GM04503 (cell line): ENCODE measurements at regions not wholly inside any gene's neighbourhood (a gene's known extent, or its start where the extent isn't known, plus 50 kb on each side); places are given as distances from the start of the nearest gene placed in this dataset.

Experiments
- DNase-seq: peaks from one replicate; pipeline ENCODE4 v3.0.0-alpha.2; 2012; ENCODE audit warnings: low read depth

GRCh38 chr11:70608568-70609470, 210.5 kb downstream of the CTTN start:
- DNase-seq = no peak

DNA sequence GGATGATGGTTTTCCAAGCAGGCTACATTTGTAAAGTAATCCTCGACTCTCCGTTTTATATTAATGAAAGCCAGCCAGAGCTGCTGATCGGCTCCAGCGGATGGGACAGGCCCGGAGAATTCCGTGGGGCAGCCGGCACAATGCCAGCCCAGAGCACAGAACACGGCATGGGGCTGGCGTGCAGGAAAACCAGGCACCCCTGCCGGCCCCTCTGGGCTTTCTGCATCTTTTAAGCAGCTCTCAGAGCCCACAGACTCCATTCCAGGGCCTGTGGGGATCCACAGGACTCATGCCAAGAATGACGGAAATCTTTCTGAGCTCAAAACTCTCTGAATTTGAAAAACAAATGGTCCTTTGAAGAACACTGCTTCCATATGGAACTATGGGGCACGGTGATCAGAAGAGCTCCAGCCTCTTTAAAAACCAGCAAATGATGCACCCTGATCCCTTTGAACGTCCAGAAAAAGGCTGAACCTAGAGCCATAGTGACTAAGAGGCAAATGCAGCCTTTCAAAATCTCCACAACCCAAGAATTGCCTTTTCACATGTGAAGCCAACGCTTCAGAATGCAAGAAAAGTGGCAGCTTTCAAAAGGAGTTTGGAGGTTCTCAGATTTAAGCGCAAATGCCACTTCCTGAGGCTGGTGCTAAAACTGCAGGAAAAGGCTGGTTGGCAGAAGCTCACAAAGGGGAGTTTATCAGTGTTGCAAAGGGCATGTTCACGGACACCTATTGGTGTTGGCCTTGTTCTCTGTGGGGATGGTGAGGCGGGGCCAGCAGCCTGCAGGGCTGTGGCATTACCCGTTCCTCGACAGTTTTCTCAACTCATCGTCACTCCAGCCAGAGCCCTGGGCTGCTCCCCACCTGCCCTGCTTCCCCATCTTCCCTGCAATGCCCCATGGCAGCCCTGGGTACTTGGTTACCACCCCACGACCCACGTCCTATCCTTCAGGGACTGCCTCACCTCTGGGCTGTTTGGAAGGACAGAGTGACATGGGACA, 212.5 kb downstream of the CTTN start:
- no peak for DNase-seq

- no peak for DNase-seq
These were observed 213.5 kb downstream of the CTTN start for GRCh38 chr11:70611821-70612220.

GRCh38 chr11:70612459-70613141, 214.3 kb downstream of the CTTN start:
- no peak for DNase-seq

DNA sequence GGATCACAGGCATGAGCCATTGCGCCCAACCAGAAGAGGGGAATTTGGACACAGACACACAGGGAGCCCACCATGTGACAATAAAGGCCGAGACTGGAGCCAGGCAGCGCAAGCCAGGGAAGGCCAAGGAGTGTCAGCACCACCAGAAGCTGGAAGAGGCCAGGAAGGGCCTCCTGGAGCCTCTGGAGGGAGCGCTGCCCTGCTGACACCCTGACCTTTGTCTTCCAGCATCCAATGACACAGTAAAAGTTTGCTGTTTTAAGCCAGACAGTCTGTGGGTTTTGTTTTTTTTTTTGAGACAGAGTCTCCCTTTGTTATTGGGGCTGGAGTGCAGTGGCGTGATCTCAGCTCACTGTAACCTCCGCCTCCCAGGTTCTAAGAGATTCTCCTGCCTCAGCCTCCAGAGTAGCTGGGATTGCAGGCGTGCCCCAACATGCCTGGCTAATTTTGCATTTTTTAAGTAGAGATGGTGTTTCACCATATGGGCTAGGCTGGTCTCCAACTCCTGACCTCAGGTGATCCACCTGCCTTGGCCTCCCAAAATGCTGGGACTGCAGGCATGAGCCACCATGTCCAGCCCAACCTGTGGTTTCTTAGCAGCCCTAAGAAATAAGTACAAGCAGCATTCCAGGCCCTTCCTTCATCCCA, 215.8 kb downstream of the CTTN start:
- DNase-seq = no peak

DNA sequence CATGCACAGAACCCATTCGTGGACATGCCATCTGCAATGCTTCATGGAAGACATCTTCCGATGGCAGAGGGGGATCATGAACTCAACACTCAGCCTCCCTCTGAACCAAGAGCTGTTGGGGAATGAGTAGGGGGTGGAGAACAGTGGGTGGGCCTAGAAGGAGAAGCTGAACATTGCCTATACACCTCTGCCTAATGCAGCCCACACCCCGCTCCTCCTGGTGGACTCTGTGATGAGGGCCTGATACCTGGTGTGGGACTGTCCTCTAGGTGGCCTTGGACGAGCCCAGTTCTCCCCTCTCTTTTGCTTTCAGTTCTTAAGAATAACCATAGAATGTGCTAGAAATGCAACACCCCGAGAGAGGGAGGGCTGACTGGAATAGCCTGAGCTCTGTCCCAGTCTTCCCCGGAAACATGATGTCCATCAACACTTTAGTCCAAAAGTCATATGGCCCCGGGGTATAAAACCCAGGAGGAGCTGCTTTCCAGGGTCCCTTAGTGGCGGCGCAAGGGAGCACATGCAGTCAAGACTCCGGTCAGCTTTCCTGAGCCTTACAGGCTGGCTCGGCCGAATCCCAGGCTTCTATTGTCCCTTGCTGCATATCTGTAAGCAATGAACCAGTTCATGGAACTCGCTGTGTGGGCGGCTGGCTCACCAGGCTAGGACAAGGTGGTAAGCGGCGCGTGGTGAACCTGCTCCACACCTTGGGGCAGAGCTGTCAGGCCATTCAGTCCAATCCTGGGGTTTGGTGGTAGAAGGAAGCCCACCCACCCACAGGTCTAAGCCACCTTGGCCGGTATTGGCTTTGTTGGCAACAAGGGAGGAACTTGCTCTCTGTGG, 216.9 kb downstream of the CTTN start:
- DNase-seq = no peak

- no peak for DNase-seq
These were observed 218.0 kb downstream of the CTTN start for GRCh38 chr11:70616317-70616716.

- DNase-seq = no peak
These were observed 218.8 kb downstream of the CTTN start for GRCh38 chr11:70616938-70617654.

DNA sequence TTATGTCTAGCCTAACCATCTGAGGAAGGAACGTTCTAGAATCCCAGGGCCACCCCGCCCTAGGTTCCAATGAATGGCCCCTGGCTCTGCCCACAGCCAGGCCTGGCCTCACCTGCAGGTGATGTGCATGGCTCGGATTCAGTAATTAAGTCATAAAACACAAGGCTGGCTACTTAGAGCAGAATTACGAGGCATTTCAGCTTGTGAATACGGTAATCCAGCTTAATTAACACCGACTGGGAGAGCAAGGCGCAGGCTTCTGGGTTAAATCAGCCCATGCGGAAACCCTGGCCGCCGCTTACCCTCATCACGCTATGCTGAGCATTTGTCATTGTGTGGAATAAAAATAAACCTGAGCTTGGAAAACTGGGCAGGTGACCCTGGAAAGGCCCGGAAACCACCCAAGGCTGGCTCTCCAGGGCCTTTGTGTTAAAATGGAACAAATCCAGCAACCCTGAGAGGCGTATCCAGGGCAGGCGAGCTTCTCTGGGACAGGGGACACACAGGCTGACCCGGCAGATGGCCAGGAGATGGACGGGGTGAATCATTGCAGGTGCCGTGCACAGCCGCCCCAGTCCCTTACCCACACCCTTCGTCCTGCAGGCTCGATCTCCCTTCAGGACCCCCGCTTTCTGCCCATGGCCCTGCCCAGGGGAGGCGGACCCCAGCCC, 220.2 kb downstream of the CTTN start:
- no peak for DNase-seq

DNA sequence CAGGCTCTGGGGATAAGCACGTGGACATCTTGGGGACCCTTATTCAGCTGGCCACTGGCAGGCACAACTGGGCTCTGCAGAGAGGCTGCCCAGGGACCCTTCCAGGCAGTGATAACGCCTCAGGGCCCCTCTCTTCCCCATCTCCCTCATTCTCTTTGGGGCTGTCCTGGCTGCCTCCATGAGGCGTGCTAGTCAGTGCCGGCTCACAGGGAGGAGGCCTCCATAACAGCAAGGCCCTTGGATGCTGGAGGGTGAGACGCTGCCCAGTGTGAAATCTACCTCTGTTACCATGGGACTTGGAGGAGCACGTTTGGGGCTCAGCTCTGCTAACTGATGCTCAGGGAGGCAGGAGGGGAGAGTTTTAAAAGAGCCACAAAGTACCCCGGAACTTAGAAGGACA, 221.3 kb downstream of the CTTN start:
- no peak for DNase-seq

GRCh38 chr11:70620510-70621184, 222.3 kb downstream of the CTTN start:
- DNase-seq = no peak

DNA sequence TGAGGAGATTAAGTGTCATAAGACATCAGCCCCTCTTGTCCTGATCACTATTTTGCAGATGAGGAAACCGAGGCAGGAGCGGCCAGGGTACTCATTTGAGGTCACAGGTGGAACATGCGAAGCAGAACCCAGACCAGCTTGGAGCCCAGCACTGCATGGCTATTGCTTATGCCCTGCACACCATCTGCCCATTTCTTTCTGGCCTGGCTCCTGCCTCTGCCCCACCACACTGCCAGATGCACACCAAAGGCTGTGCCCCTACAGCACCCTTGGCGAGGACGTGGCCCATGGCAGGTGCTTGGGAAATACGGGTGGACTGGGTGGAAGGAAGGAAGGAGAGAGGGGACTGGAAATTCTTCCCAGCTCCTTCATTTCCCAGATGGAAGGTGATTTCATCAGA, 222.9 kb downstream of the CTTN start:
- no peak for DNase-seq

- DNase-seq = no peak
These were observed 223.8 kb downstream of the CTTN start for GRCh38 chr11:70622091-70622490.

DNA sequence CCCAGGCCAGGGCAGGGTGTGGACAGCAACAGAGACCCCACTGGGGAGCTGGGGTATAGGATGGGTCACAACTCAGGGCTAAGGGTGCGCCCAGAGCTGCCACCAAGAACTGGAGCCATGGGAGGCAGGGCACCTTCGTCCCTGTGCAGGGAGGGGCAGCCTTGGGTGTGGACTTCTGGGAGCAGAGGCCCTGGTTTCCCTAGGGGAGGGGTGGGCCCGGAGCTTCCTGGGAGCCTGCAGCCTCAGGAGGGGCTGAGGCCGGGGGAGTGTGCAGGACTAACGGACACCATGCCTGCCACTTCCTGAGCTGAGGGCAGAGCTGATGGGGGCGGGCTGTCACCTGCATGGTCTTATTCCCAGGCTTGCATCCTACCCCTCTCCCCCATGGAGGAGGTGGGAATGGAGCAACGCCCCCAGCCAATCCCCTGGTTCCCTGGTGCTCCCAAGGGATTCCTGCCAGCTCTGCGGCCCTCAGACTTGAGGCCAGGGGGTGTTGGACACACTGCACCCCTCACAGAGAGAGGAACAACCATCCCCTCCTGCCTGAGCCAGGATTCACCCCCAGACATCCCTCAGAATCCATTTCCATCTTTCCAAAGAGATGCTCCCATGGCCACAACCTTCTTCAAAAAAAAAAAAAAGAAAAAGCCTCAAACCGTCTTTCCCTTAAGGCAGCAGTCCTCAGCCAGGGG, 225.7 kb downstream of the CTTN start:
- no peak for DNase-seq

- no peak for DNase-seq
These were observed 226.3 kb downstream of the CTTN start for GRCh38 chr11:70624598-70624993.

- DNase-seq = no peak
These were observed 226.7 kb downstream of the CTTN start for GRCh38 chr11:70625051-70625450.

- DNase-seq = no peak
These were observed 227.5 kb downstream of the CTTN start for GRCh38 chr11:70625582-70626518.
